Activated naive CD4-positive, alpha-beta T cell treated with anti-CD3 and anti-CD28 coated beads, Interleukin-2, amount 10 ng/mL, durations not matched to agents 7 days and 5 days (primary cell): ENCODE measurements at regions not wholly inside any gene's neighbourhood (a gene's known extent, or its start where the extent isn't known, plus 50 kb on each side); places are given as distances from the start of the nearest gene placed in this dataset.
"Not testable (repeated sequence)": the region's sequence is repeated elsewhere in the genome, so short reads cannot be mapped to it uniquely, and the experiment has no call there.

ENCODE experiments used
- CTCF ChIA-PET: fragments of 350-600 bp; sonication (Branson Sonifier 250); formaldehyde crosslinking; loops from one replicate; lab custom pipeline; 2021; ENCODE audit warnings: antibody characterized with exemption; lab: Charles Lee
- DNase-seq: peaks from one replicate; pipeline ENCODE4 v3.0.0-alpha.2; 2020
- H3K27ac Mint-ChIP-seq: one replicate; pipeline ENCODE4 v1.8.0; 2021; ENCODE audit warnings: mild to moderate bottlenecking, moderate library complexity, mixed read lengths
- H3K27me3 Mint-ChIP-seq: one replicate; pipeline ENCODE4 v1.8.0; 2021; ENCODE audit warnings: mild to moderate bottlenecking, mixed read lengths
- H3K36me3 Mint-ChIP-seq: one replicate; pipeline ENCODE4 v1.8.0; 2021; ENCODE audit warnings: mixed read lengths
- H3K4me1 Mint-ChIP-seq: one replicate; pipeline ENCODE4 v1.8.0; 2021; ENCODE audit warnings: mixed read lengths
- H3K4me3 Mint-ChIP-seq: one replicate; pipeline ENCODE4 v1.8.0; 2021; ENCODE audit warnings: mild to moderate bottlenecking, moderate library complexity, mixed read lengths
- H3K9me3 Mint-ChIP-seq: one replicate; pipeline ENCODE4 v1.8.0; 2021; ENCODE audit warnings: mixed read lengths

GRCh38 chr6:121955401-121955800 lies 444.1 kb upstream of the HSF2 start:
- H3K4me1 Mint-ChIP-seq = peaks cover 15% of the 10 kb centered on the region
- H3K27ac Mint-ChIP-seq, DNase-seq, H3K27me3 Mint-ChIP-seq, H3K4me3 Mint-ChIP-seq, H3K36me3 Mint-ChIP-seq, H3K9me3 Mint-ChIP-seq, CTCF ChIA-PET: not testable (repeated sequence)

- Mint-ChIP-seq H3K36me3 (no peaks in the 10 kb centered on the region), H3K4me3 (no peak overlapping the region), H3K9me3 (peaks cover 6% of the 10 kb centered on the region), H3K4me1 (peaks cover 22% of the 10 kb centered on the region), H3K27me3 (no peaks in the 10 kb centered on the region), H3K27ac (no peak overlapping the region)
- no peak for DNase-seq
- CTCF ChIA-PET = no interaction called here
Measured at GRCh38 chr6:121956782-121957181, 442.7 kb upstream of the HSF2 start.

- Mint-ChIP-seq H3K9me3 (peaks cover 6% of the 10 kb centered on the region), H3K27me3 (no peaks in the 10 kb centered on the region), H3K27ac (peak overlapping the region; percentile 0), H3K4me3 (no peak overlapping the region), H3K36me3 (no peaks in the 10 kb centered on the region), H3K4me1 (peaks cover 22% of the 10 kb centered on the region)
- CTCF ChIA-PET = interaction anchor here (0.6 to 0.9 kb wide), 2 partner anchors 23 to 101 kb away, joined by 3 read pairs; no protein-coding TSS in a partner anchor
- DNase-seq = no peak
Measured at GRCh38 chr6:121959501-121959900, 440.0 kb upstream of the HSF2 start.

- peaks cover 22% of the 10 kb centered on the region for H3K4me1 Mint-ChIP-seq
- no peaks in the 10 kb centered on the region for H3K36me3 Mint-ChIP-seq
- no peak overlapping the region for H3K27ac Mint-ChIP-seq
- no peak for DNase-seq
- H3K27me3 Mint-ChIP-seq = no peaks in the 10 kb centered on the region
- no peaks in the 10 kb centered on the region for H3K9me3 Mint-ChIP-seq
- no peak overlapping the region for H3K4me3 Mint-ChIP-seq
- CTCF ChIA-PET = no interaction called here
Measured at GRCh38 chr6:121961619-121962125, 437.8 kb upstream of the HSF2 start.

- no peaks in the 10 kb centered on the region for H3K9me3 Mint-ChIP-seq
- CTCF ChIA-PET = no interaction called here
- H3K4me1 Mint-ChIP-seq = peaks cover 21% of the 10 kb centered on the region
- H3K27me3 Mint-ChIP-seq = no peaks in the 10 kb centered on the region
- no peak overlapping the region for H3K4me3 Mint-ChIP-seq
- H3K27ac Mint-ChIP-seq = no peak overlapping the region
- H3K36me3 Mint-ChIP-seq = no peaks in the 10 kb centered on the region
- DNase-seq = no peak
Measured at GRCh38 chr6:121963826-121964225, 435.6 kb upstream of the HSF2 start.

- CTCF ChIA-PET = no interaction called here
- H3K27me3 Mint-ChIP-seq = no peaks in the 10 kb centered on the region
- H3K4me3 Mint-ChIP-seq = no peak overlapping the region
- H3K9me3 Mint-ChIP-seq = no peaks in the 10 kb centered on the region
- H3K27ac Mint-ChIP-seq = no peak overlapping the region
- no peak for DNase-seq
- H3K4me1 Mint-ChIP-seq = peaks cover 13% of the 10 kb centered on the region
- no peaks in the 10 kb centered on the region for H3K36me3 Mint-ChIP-seq
Measured at GRCh38 chr6:121965739-121966138, 433.7 kb upstream of the HSF2 start.

GRCh38 chr6:121967631-121968030 lies 431.8 kb upstream of the HSF2 start:
- Mint-ChIP-seq H3K9me3 (no peaks in the 10 kb centered on the region), H3K4me1 (peaks cover 20% of the 10 kb centered on the region), H3K4me3 (no peak overlapping the region), H3K36me3 (no peaks in the 10 kb centered on the region), H3K27ac (no peak overlapping the region), H3K27me3 (no peaks in the 10 kb centered on the region)
- CTCF ChIA-PET = no interaction called here
- DNase-seq = no peak

- DNase-seq = no peak
- H3K27ac Mint-ChIP-seq = no peak overlapping the region
- peaks cover 28% of the 10 kb centered on the region for H3K4me1 Mint-ChIP-seq
- peaks cover 3% of the 10 kb centered on the region for H3K36me3 Mint-ChIP-seq
- peaks cover 4% of the 10 kb centered on the region for H3K9me3 Mint-ChIP-seq
- no peaks in the 10 kb centered on the region for H3K27me3 Mint-ChIP-seq
- CTCF ChIA-PET = no interaction called here
- no peak overlapping the region for H3K4me3 Mint-ChIP-seq
Measured at GRCh38 chr6:121971931-121972335, 427.5 kb upstream of the HSF2 start.

- peaks cover 2% of the 10 kb centered on the region for H3K9me3 Mint-ChIP-seq
- H3K27ac Mint-ChIP-seq = no peak overlapping the region
Measured at GRCh38 chr6:121984956-121985355, 414.5 kb upstream of the HSF2 start.

GRCh38 chr6:121993362-121993761 lies 406.1 kb upstream of the HSF2 start:
- Mint-ChIP-seq H3K36me3 (no peaks in the 10 kb centered on the region), H3K27me3 (no peaks in the 10 kb centered on the region), H3K4me3 (no peak overlapping the region), H3K9me3 (peaks cover 3% of the 10 kb centered on the region), H3K4me1 (peaks cover 6% of the 10 kb centered on the region), H3K27ac (no peak overlapping the region)
- DNase-seq = no peak
- CTCF ChIA-PET = interaction anchor here (0.6 kb wide), 1 partner anchor 575 kb away, joined by 3 read pairs; no protein-coding TSS in a partner anchor

More at GRCh38 chr6:121984956-121985355, 414.5 kb upstream of the HSF2 start:
- Mint-ChIP-seq H3K4me3 (no peak overlapping the region), H3K4me1 (no peaks in the 10 kb centered on the region), H3K36me3 (no peaks in the 10 kb centered on the region), H3K27me3 (no peaks in the 10 kb centered on the region)
- DNase-seq = no peak
- CTCF ChIA-PET = no interaction called here

- Mint-ChIP-seq H3K4me3 (no peak overlapping the region), H3K36me3 (no peaks in the 10 kb centered on the region), H3K4me1 (peaks cover 6% of the 10 kb centered on the region), H3K27ac (no peak overlapping the region), H3K9me3 (peaks cover 3% of the 10 kb centered on the region), H3K27me3 (no peaks in the 10 kb centered on the region)
- DNase-seq = no peak
- CTCF ChIA-PET = no interaction called here
Measured at GRCh38 chr6:121994919-121995318, 404.5 kb upstream of the HSF2 start.

- Mint-ChIP-seq H3K27ac (no peak overlapping the region), H3K4me1 (no peaks in the 10 kb centered on the region), H3K27me3 (no peaks in the 10 kb centered on the region), H3K36me3 (no peaks in the 10 kb centered on the region), H3K9me3 (no peaks in the 10 kb centered on the region), H3K4me3 (no peak overlapping the region)
- no peak for DNase-seq
- CTCF ChIA-PET = no interaction called here
Measured at GRCh38 chr6:121998631-121999030, 400.8 kb upstream of the HSF2 start.

GRCh38 chr6:121999456-122000065 lies 399.9 kb upstream of the HSF2 start:
- no peak overlapping the region for H3K27ac Mint-ChIP-seq
- DNase-seq = no peak
- no peaks in the 10 kb centered on the region for H3K9me3 Mint-ChIP-seq
- no peaks in the 10 kb centered on the region for H3K27me3 Mint-ChIP-seq
- no peaks in the 10 kb centered on the region for H3K4me1 Mint-ChIP-seq
- CTCF ChIA-PET = no interaction called here
- no peak overlapping the region for H3K4me3 Mint-ChIP-seq
- no peaks in the 10 kb centered on the region for H3K36me3 Mint-ChIP-seq

GRCh38 chr6:122005661-122006060 lies 393.8 kb upstream of the HSF2 start:
- H3K4me3 Mint-ChIP-seq = no peak overlapping the region
- H3K27ac Mint-ChIP-seq = no peak overlapping the region
- CTCF ChIA-PET = no interaction called here
- H3K27me3 Mint-ChIP-seq = no peaks in the 10 kb centered on the region
- H3K36me3 Mint-ChIP-seq = no peaks in the 10 kb centered on the region
- DNase-seq = no peak
- no peaks in the 10 kb centered on the region for H3K9me3 Mint-ChIP-seq
- peaks cover 10% of the 10 kb centered on the region for H3K4me1 Mint-ChIP-seq

- Mint-ChIP-seq H3K4me3 (no peak overlapping the region), H3K4me1 (peaks cover 10% of the 10 kb centered on the region), H3K27ac (no peak overlapping the region), H3K9me3 (no peaks in the 10 kb centered on the region), H3K36me3 (no peaks in the 10 kb centered on the region), H3K27me3 (no peaks in the 10 kb centered on the region)
- no peak for DNase-seq
- CTCF ChIA-PET = no interaction called here
Measured at GRCh38 chr6:122007339-122007738, 392.1 kb upstream of the HSF2 start.
